HEK293 (cell line): ENCODE measurements at regions not wholly inside any gene's neighbourhood (a gene's known extent, or its start where the extent isn't known, plus 50 kb on each side); places are given as distances from the start of the nearest gene placed in this dataset.

Experiments used
- IKZF3 ChIP-seq: fragments of 450-650 bp; IDR thresholded peaks from 2 replicates; pipeline ENCODE4 v1.5.0; 2018; ENCODE audit warnings: missing biosample characterization, mild to moderate bottlenecking, missing genetic modification characterization, moderate library complexity
- REPIN1 ChIP-seq: fragments of 450-650 bp; formaldehyde crosslinking; IDR thresholded peaks from 2 replicates; pipeline ENCODE4 v1.5.1; 2017; ENCODE audit warnings: missing biosample characterization, missing genetic modification characterization, low read depth
- YY1 ChIP-seq: fragments of 450-650 bp; formaldehyde crosslinking; IDR thresholded peaks from 2 replicates; pipeline ENCODE4 v1.5.1; 2018; ENCODE audit warnings: missing biosample characterization, missing genetic modification characterization
- ZBTB17 ChIP-seq: fragments of 450-650 bp; formaldehyde crosslinking; IDR thresholded peaks from 2 replicates; pipeline ENCODE4 v1.5.1; 2016; ENCODE audit warnings: missing biosample characterization, missing genetic modification characterization
- ZNF211 ChIP-seq: fragments of 450-650 bp; formaldehyde crosslinking; IDR thresholded peaks from 2 replicates; pipeline ENCODE4 v1.5.1; 2016; ENCODE audit warnings: low read depth, missing biosample characterization, missing genetic modification characterization
- ZNF37A ChIP-seq: fragments of 450-650 bp; IDR thresholded peaks from 2 replicates; pipeline ENCODE4 v1.5.1; 2018; ENCODE audit warnings: missing biosample characterization, missing genetic modification characterization
- ZNF558 ChIP-seq: fragments of 450-650 bp; formaldehyde crosslinking; IDR thresholded peaks from 2 replicates; pipeline ENCODE4 v1.5.1; 2016; ENCODE audit warnings: missing biosample characterization, missing genetic modification characterization
- ZNF707 ChIP-seq: fragments of 450-650 bp; formaldehyde crosslinking; IDR thresholded peaks from 2 replicates; pipeline ENCODE4 v1.5.1; 2016; ENCODE audit warnings: missing biosample characterization, missing genetic modification characterization
- ZNF768 ChIP-seq: fragments of 450-650 bp; formaldehyde crosslinking; IDR thresholded peaks from 2 replicates; pipeline ENCODE4 v1.5.1; 2018; ENCODE audit warnings: missing biosample characterization, mild to moderate bottlenecking, missing genetic modification characterization
- TF ChIP-seq, protein P1 (sequence below): fragments of 450-650 bp; formaldehyde crosslinking; IDR thresholded peaks from 2 replicates; pipeline ENCODE4 v1.5.1; 2016; ENCODE audit warnings: missing biosample characterization, missing genetic modification characterization
- TF ChIP-seq, protein P2 (sequence below): fragments of 450-650 bp; formaldehyde crosslinking; IDR thresholded peaks from 2 replicates; pipeline ENCODE4 v1.5.1; 2017; ENCODE audit warnings: missing biosample characterization, missing genetic modification characterization

DNA sequence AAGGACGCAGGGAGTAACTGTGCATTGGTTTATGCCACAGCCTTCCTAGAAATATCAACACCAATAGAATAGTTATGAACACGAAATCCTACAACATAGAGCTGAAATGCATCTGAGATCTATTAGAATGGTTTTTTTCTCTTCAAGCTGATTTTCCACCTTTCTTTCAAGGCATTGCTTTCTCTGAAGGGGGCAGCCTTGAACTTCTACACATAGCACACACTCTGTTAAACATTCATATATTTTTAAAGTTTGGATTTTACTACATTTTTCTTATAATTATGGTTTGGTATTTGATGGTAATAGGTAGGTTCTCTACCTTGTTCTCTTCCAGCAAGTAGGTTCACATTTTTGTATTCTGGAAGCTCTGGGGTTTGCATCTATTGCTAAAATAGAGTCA, 661.8 kb downstream of the SEMA5A start:
- TF ChIP-seq, protein P1, sequence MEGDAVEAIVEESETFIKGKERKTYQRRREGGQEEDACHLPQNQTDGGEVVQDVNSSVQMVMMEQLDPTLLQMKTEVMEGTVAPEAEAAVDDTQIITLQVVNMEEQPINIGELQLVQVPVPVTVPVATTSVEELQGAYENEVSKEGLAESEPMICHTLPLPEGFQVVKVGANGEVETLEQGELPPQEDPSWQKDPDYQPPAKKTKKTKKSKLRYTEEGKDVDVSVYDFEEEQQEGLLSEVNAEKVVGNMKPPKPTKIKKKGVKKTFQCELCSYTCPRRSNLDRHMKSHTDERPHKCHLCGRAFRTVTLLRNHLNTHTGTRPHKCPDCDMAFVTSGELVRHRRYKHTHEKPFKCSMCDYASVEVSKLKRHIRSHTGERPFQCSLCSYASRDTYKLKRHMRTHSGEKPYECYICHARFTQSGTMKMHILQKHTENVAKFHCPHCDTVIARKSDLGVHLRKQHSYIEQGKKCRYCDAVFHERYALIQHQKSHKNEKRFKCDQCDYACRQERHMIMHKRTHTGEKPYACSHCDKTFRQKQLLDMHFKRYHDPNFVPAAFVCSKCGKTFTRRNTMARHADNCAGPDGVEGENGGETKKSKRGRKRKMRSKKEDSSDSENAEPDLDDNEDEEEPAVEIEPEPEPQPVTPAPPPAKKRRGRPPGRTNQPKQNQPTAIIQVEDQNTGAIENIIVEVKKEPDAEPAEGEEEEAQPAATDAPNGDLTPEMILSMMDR (tag by site-specific recombination), result no peak
- no peak for TF ChIP-seq ZBTB17 (tag by site-specific recombination)
- TF ChIP-seq ZNF707, result no peak
- no peak for TF ChIP-seq ZNF37A (tag by site-specific recombination)
- no peak for TF ChIP-seq ZNF558
- no peak for TF ChIP-seq IKZF3 (tag by site-specific recombination)
- no peak for TF ChIP-seq ZNF211 (tag by site-specific recombination)
- TF ChIP-seq YY1 (tag by site-specific recombination), result no peak
- TF ChIP-seq, protein P2, sequence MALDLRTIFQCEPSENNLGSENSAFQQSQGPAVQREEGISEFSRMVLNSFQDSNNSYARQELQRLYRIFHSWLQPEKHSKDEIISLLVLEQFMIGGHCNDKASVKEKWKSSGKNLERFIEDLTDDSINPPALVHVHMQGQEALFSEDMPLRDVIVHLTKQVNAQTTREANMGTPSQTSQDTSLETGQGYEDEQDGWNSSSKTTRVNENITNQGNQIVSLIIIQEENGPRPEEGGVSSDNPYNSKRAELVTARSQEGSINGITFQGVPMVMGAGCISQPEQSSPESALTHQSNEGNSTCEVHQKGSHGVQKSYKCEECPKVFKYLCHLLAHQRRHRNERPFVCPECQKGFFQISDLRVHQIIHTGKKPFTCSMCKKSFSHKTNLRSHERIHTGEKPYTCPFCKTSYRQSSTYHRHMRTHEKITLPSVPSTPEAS, result no peak
- no peak for TF ChIP-seq ZNF768 (tag by site-specific recombination)
- TF ChIP-seq REPIN1 (tag by site-specific recombination), result no peak
